ENCODE measurements at regions not wholly inside any gene's neighbourhood (a gene's known extent, or its start where the extent isn't known, plus 50 kb on each side); places are given as distances from the start of the nearest gene placed in this dataset.

DNA sequence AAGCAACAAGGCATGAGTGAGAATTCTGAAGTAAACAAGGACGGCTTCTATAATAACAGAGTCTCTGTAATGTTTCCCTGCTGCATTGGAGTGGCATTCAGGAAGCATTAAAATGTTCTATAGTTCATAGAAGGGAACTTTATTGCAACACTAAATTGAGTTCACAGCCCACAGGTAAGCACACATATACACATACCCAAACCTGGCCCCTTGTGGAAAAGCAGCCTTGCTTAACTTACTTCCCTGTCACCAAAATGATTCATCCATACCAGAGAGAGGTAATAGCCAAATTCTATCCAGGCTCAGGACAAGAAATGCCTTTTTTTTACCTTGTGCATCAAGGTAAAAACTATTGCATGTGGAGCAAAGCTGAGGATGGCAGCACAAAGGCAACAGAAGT, 241.4 kb downstream of the HHIPL2 start:
- Histone ChIP-seq H3K36me3 (ENCODE audit: insufficient read depth, low read length) (no peaks in the 10 kb centered on the region), H3K79me2 (ENCODE audit: insufficient read depth, low read length) (no peaks in the 10 kb centered on the region), H4K20me1 (ENCODE audit: insufficient read depth, low read length) (no peaks in the 10 kb centered on the region), H3K27me3 (ENCODE audit: insufficient read depth, low read length) (peaks cover 3% of the 10 kb centered on the region), H2AFZ (ENCODE audit: low read depth, low read length) (no peak overlapping the region), H3K4me1 (ENCODE audit: insufficient read depth, low read length) (no peaks in the 10 kb centered on the region), H3K4me2 (ENCODE audit: low read length) (no peak overlapping the region), H3K9me3 (ENCODE audit: insufficient read depth, low read depth, low read length) (no peaks in the 10 kb centered on the region), H3K9ac (ENCODE audit: low read length) (no peak overlapping the region), H3K4me3 (ENCODE audit: insufficient read depth, low read depth, low read length) (no peak overlapping the region), H3K27ac (ENCODE audit: low read depth, low read length) (no peak overlapping the region)
- peaks cover 5% of the 10 kb centered on the region for H3K27me3 Mint-ChIP-seq (ENCODE audit: low read depth, unreplicated experiment)
- H3K27ac Mint-ChIP-seq (ENCODE audit: unreplicated experiment), result no peak overlapping the region
- DNase-seq (ENCODE audit: low read depth) (no peak), FAIRE-seq (no peak)
- H3K4me3 Mint-ChIP-seq (ENCODE audit: unreplicated experiment), result no peak overlapping the region
- H3K9me3 Mint-ChIP-seq (ENCODE audit: unreplicated experiment), result no peaks in the 10 kb centered on the region
- TF ChIP-seq EZH2 (IDR thresholded peaks at IDR 0.05; ENCODE audit: insufficient read depth, low read length), result no peak
- TF ChIP-seq, protein P1, sequence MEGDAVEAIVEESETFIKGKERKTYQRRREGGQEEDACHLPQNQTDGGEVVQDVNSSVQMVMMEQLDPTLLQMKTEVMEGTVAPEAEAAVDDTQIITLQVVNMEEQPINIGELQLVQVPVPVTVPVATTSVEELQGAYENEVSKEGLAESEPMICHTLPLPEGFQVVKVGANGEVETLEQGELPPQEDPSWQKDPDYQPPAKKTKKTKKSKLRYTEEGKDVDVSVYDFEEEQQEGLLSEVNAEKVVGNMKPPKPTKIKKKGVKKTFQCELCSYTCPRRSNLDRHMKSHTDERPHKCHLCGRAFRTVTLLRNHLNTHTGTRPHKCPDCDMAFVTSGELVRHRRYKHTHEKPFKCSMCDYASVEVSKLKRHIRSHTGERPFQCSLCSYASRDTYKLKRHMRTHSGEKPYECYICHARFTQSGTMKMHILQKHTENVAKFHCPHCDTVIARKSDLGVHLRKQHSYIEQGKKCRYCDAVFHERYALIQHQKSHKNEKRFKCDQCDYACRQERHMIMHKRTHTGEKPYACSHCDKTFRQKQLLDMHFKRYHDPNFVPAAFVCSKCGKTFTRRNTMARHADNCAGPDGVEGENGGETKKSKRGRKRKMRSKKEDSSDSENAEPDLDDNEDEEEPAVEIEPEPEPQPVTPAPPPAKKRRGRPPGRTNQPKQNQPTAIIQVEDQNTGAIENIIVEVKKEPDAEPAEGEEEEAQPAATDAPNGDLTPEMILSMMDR (IDR thresholded peaks at IDR 0.05; ENCODE audit: insufficient read depth, low read depth, low read length), result no peak
- no peaks in the 10 kb centered on the region for H3K36me3 Mint-ChIP-seq (ENCODE audit: low read depth, unreplicated experiment)
- peaks cover 5% of the 10 kb centered on the region for H3K4me1 Mint-ChIP-seq (ENCODE audit: low read depth, unreplicated experiment)

DNA sequence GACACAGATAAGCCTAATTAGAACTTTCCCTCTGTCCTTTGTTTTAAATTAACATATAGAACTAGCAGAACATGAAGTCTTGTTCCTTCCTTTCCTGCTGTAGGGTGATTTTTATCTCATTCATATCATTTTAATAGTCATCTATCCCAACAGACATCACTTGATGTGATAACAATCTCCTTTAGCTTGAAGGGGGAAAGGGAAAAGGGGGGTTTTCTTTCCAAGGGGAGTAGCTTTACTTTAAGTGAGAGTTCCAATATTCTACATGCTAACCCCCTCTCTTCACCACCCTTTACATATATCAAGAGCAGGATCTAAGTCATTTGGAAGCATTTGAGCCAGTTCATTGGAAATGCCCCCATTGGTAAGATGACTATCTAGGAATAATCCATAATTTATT, 241.9 kb downstream of the HHIPL2 start:
- FAIRE-seq, result no peak
- no peak for TF ChIP-seq EZH2 (IDR thresholded peaks at IDR 0.05; ENCODE audit: insufficient read depth, low read length)
- TF ChIP-seq, protein P1 (IDR thresholded peaks at IDR 0.05; ENCODE audit: insufficient read depth, low read depth, low read length), result no peak
- no peak overlapping the region for H3K9ac ChIP-seq (ENCODE audit: low read length)
- no peaks in the 10 kb centered on the region for H3K9me3 ChIP-seq (ENCODE audit: insufficient read depth, low read depth, low read length)
- H3K36me3 ChIP-seq (ENCODE audit: insufficient read depth, low read length), result no peaks in the 10 kb centered on the region
- no peak overlapping the region for H3K4me2 ChIP-seq (ENCODE audit: low read length)
- no peaks in the 10 kb centered on the region for H3K4me1 ChIP-seq (ENCODE audit: insufficient read depth, low read length)
- no peak overlapping the region for H3K4me3 ChIP-seq (ENCODE audit: insufficient read depth, low read depth, low read length)
- Mint-ChIP-seq H3K4me3 (ENCODE audit: unreplicated experiment) (no peak overlapping the region), H3K27ac (ENCODE audit: unreplicated experiment) (no peak overlapping the region), H3K4me1 (ENCODE audit: low read depth, unreplicated experiment) (peaks cover 9% of the 10 kb centered on the region), H3K9me3 (ENCODE audit: unreplicated experiment) (no peaks in the 10 kb centered on the region), H3K36me3 (ENCODE audit: low read depth, unreplicated experiment) (no peaks in the 10 kb centered on the region), H3K27me3 (ENCODE audit: low read depth, unreplicated experiment) (peaks cover 5% of the 10 kb centered on the region)
- no peak overlapping the region for H2AFZ ChIP-seq (ENCODE audit: low read depth, low read length)
- DNase-seq (ENCODE audit: low read depth), result no peak
- H3K27me3 ChIP-seq (ENCODE audit: insufficient read depth, low read length), result peaks cover 3% of the 10 kb centered on the region
- no peaks in the 10 kb centered on the region for H3K79me2 ChIP-seq (ENCODE audit: insufficient read depth, low read length)
- H4K20me1 ChIP-seq (ENCODE audit: insufficient read depth, low read length), result no peaks in the 10 kb centered on the region
- H3K27ac ChIP-seq (ENCODE audit: low read depth, low read length), result no peak overlapping the region

DNA sequence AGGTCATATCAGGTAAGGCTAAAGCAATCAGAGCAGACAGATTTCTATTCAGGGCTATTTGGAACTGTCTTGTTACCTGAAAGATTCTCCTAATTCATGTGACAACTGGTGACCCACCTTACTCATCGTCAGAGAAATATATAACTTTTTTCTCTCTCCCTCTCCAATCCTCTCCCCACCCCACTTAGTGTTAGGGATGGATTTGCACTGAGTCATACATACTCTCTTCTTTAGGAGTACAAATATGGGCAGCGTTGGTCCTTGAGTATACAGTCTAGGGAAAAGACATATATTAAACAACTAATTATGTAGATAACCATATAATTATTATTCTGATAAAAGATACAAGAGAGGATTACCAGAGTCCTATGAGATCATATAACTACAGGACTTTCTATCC, 246.3 kb downstream of the HHIPL2 start:
- H3K4me1 Mint-ChIP-seq (ENCODE audit: low read depth, unreplicated experiment), result peaks cover 9% of the 10 kb centered on the region
- Histone ChIP-seq H3K27ac (ENCODE audit: low read depth, low read length) (no peak overlapping the region), H3K36me3 (ENCODE audit: insufficient read depth, low read length) (no peaks in the 10 kb centered on the region), H3K9me3 (ENCODE audit: insufficient read depth, low read depth, low read length) (no peaks in the 10 kb centered on the region), H3K4me1 (ENCODE audit: insufficient read depth, low read length) (no peaks in the 10 kb centered on the region), H2AFZ (ENCODE audit: low read depth, low read length) (no peak overlapping the region), H4K20me1 (ENCODE audit: insufficient read depth, low read length) (no peaks in the 10 kb centered on the region), H3K9ac (ENCODE audit: low read length) (no peak overlapping the region), H3K4me3 (ENCODE audit: insufficient read depth, low read depth, low read length) (no peak overlapping the region), H3K79me2 (ENCODE audit: insufficient read depth, low read length) (no peaks in the 10 kb centered on the region), H3K27me3 (ENCODE audit: insufficient read depth, low read length) (peaks cover 3% of the 10 kb centered on the region), H3K4me2 (ENCODE audit: low read length) (no peak overlapping the region)
- DNase-seq (ENCODE audit: low read depth), result no peak
- H3K36me3 Mint-ChIP-seq (ENCODE audit: low read depth, unreplicated experiment), result no peaks in the 10 kb centered on the region
- TF ChIP-seq, protein P1 (IDR thresholded peaks at IDR 0.05; ENCODE audit: insufficient read depth, low read depth, low read length), result no peak
- no peak for TF ChIP-seq EZH2 (IDR thresholded peaks at IDR 0.05; ENCODE audit: insufficient read depth, low read length)
- H3K9me3 Mint-ChIP-seq (ENCODE audit: unreplicated experiment), result peaks cover 4% of the 10 kb centered on the region
- no peak overlapping the region for H3K4me3 Mint-ChIP-seq (ENCODE audit: unreplicated experiment)
- H3K27ac Mint-ChIP-seq (ENCODE audit: unreplicated experiment), result peak overlapping the region; percentile 88
- no peak for FAIRE-seq
- H3K27me3 Mint-ChIP-seq (ENCODE audit: low read depth, unreplicated experiment), result no peaks in the 10 kb centered on the region
